ENCODE measurements at regions not wholly inside any gene's neighbourhood (a gene's known extent, or its start where the extent isn't known, plus 50 kb on each side); places are given as distances from the start of the nearest gene placed in this dataset.

DNA sequence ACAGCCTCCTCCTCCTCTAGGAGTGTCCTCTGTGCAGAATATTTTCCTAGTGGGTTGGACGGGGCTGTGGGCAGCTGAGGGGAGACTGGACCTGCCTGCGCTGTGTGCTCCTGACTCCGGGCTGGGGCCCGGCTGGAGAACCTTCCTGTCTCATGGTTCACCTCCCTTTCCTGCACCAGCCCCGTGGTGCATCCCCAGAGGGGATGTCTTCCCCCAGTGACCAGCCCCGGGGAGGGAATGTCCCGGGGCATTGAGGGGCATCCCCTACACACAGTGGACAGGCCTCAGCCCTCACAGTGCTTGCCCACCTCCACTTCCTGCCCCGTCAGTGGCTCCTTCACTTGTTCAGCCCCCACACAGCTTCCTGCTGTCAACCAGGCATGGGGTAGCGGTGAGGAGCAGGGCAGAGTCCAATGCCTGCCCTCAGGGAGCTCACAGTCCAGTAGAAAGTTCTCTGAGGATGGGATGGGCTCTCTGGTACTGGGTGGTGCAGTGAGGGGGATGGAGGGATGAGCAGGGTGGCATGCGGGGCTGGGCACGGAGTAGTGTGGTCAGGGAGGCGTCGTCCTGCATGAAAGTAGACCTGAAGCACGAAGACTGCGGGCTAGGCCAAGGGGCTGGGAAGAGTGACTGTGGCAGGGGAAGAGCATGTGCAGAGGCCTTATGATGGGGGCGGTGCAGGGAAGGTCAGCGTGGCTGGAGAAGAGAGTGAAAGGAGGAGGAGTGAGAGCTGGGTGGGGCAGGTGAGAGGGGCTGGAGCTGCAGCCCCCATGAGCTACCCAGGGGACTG, 52.1 kb upstream of the PITX1 start:
- no peak for DNase-seq

DNA sequence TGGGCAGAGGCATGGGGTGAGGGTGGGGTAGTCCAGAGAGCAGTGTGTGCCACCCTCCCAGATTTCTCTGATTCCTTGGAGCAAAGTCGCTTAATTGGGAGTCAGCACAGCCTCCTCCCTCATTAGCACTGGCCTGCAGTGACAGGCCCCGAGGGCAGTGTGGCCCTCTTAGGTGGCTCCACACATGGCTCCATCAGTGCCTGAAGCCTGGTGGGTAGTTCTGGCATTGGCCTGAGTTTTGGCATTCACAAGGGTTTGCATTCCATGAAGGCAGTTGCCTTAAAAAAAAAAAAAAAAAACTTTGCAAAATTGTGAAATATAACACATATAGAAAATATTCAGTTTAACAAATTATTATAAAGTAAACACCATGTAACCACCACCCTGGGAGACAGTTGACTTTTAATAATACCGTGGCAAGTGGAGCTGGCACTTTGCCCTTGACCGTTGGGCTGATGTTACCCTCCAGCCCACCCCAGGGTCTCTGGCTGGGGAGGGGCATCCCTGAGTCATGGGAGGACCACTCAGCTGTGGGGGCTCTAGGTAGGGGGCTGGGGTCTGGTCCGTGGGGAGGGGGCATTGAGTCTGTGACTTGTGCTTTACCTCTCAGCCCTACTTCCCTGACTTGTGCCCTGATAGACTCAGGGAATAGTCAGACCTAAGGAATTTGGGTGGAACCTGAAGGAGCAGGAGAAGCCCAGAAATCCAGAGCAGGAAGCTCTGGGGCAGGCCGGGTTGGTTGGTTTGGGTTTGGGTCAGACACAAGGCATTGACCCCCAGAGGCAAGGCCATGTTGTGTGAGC, 51.3 kb upstream of the PITX1 start:
- DNase-seq = no peak

All from NCI-H2029 treated with DMSO at 0.1 percent for 48 hours (cell line).